GM18520 (cell line): ENCODE measurements at regions not wholly inside any gene's neighbourhood (a gene's known extent, or its start where the extent isn't known, plus 50 kb on each side); places are given as distances from the start of the nearest gene placed in this dataset.
"Not testable (repeated sequence)": the region's sequence is repeated elsewhere in the genome, so short reads cannot be mapped to it uniquely, and the experiment has no call there.

Experiments
- ATAC-seq: cut with Tn5 transposase; IDR thresholded peaks from one replicate; pipeline ENCODE4 v1.9.1; 2021; ENCODE audit not compliant: unreplicated experiment

DNA sequence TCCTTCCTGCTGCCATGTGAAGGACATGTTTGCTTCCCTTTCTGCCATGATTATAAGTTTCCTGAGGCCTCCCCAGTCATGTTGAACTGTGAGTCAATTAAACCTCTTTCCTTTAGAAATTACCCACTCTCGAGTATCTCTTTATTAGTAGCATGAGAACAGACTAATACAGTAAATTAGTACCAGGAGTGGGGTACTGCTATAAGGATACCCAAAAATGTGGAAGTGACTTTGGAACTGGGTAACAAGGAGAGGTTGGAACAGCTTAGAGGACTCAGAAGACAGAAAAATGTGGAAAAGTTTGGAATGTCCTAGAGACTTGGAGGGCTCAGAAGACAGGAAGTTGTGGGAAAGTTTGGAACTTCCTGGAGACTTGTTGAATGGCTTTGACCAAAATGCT, 283.0 kb upstream of the DEPDC1 start:
- not testable (repeated sequence) for ATAC-seq

- ATAC-seq: no peak
Measured at GRCh38 chr1:68780919-68781318, 284.0 kb upstream of the DEPDC1 start.

DNA sequence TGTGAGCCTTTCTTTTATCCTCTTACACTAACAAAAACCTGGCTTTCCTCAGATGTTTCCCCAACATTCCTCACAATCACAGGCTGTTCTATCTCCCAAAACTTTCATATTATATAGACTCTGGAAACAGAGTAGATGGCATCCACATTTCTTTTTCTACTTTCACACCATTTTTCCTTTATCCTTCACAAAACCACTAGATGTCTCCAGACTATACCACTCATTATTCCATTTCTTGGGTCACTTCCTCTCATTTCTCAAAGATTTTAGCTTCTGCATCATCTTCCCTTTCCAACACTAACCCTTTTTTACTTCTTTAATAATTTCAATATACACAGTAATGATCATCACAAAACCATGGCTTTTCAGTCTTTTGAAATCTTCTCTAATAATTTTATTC, 286.0 kb upstream of the DEPDC1 start:
- ATAC-seq: no peak

GRCh38 chr1:68785328-68785727, 288.4 kb upstream of the DEPDC1 start:
- no peak for ATAC-seq

- ATAC-seq: no peak
Measured at GRCh38 chr1:68788762-68789161, 291.9 kb upstream of the DEPDC1 start.

DNA sequence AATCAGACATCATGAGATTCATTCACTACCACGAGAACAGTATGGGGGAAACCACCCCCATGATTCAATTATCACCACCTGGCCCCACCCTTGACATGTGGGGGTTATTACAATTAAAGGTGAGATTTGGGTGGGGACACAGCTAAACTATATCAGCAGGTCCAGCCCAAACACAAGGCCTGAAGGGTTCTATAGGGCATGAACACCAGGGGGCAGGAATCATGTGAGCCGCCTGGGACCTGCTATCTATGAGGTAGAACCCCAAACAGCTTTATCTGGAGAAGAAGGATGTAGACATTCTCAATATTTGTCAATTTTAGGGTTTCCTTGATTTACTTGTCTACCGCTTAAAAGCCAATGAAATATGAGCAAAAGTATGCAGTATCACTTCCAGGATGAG, 294.9 kb upstream of the DEPDC1 start:
- ATAC-seq: no peak

- no peak for ATAC-seq
Measured at GRCh38 chr1:68795956-68796355, 299.1 kb upstream of the DEPDC1 start.

DNA sequence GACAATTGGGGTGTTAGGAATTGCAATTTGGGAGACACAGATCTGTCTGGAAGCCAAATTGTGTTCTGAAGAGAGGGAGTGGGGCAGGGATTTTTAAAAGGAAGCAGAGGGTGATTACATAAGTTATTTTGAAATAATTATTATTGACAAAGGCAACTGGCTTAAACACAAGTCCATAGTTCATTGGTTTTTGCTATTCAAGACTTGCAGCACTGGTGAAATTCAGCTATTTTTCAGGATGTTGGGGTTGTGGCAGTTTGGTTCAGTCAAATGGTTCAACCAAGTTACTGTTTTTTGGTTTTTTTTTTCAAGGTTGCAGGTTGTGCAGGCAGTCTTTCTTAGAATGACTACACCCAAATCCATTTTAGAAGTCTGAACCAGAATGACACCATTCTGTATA, 300.0 kb upstream of the DEPDC1 start:
- no peak for ATAC-seq

- no peak for ATAC-seq
Measured at GRCh38 chr1:68798071-68798470, 301.2 kb upstream of the DEPDC1 start.

- ATAC-seq: no peak
Measured at GRCh38 chr1:68799096-68799495, 302.2 kb upstream of the DEPDC1 start.

DNA sequence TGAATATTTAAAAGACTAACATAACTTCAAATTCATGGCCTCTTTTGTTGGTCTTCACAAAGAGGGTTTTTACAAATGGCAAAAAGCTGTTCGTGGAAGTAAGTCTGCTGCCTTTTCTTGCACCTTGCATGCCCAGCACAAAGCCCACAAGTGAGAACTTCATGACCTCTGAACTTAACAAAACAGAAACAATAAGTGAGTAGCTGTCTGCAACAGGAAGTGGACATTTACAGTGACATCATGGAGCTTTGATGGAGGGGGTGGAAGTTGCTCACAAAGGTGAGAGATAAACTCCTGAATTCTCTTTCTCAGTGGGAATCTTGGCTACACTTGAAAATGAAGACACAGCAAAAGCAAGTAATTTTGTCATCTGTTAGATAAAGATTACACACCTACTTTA, 303.3 kb upstream of the DEPDC1 start:
- ATAC-seq: no peak

DNA sequence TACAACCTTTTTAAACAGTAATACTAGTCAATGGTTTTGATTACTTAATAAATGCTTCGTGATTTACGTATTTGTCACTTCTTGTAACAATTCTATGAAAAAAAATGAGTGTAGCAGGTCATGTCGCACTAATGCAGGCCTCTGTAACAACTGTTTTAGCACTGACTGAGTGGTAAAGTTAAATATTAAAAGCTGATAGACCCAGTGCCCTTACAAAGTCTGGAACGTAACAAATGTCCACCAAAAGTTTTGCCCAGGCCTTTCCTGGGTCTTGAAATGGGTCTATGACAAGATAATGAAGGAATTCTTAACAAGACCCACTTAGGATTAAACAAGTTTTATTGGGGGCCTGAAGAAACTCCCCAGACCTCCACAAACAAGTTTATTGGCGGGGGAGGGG, 304.6 kb upstream of the DEPDC1 start:
- ATAC-seq: no peak

GRCh38 chr1:68805097-68805641, 308.3 kb upstream of the DEPDC1 start:
- no peak for ATAC-seq

DNA sequence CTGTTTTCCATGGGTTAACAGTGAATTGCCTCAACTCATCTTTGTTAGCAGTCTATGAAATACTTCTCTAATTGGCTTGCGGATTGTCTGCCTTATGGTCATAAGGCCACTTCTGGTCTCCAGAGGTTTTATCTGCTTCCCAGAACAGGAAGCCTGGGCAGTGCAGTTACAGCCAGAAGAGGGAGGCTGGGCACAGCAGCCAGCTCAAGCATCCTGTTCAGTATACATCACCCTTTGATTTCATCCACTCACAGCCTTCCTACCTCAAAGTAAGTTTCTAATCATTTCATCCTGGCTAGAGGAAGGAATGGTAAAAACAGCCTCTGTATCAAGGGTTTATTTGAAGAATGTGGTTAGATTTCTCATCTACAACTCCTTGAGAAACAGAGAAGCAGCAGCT, 311.5 kb upstream of the DEPDC1 start:
- ATAC-seq: no peak

DNA sequence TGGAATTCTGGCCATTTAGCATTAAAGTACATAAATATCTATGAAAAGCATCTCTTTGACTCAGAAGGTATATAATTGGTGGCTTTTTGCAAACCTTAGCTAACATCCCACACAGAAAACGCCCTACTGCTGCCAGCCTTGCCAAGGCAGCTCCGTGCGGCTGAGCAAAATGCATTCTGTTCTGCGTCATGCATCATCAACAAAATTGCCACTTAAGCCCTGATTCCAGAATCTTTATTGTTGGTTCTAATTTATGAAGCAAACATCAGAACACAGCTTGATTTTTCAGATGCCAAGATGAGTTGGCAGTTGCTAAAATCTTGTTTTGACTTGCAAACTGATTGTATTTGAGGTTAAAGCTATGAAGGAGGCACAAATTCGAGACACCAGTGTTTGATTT, 314.9 kb upstream of the DEPDC1 start:
- ATAC-seq: no peak

GRCh38 chr1:68812333-68812732, 315.5 kb upstream of the DEPDC1 start:
- ATAC-seq: no peak

- no peak for ATAC-seq
Measured at GRCh38 chr1:68814067-68814466, 317.2 kb upstream of the DEPDC1 start.

DNA sequence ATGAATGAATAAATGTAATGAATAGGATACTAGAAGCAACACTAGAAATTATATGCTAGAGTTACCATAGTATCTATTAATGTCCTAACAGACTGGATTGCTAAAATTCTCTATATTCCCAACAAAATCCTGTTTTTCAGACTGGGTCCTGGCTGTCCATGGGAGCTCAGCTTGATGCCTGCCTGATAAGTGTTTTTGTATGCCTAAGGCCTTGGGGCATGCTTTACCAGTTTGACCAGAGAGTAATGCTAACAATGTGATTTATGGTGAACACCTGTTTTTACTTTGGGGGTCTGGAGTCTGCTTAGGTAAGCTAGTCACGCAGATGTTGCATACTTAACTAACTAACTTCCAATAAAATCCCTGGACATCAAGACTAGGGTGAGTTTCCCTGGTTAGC, 318.8 kb upstream of the DEPDC1 start:
- ATAC-seq: no peak

- ATAC-seq: not testable (repeated sequence)
Measured at GRCh38 chr1:68817505-68818210, 320.8 kb upstream of the DEPDC1 start.

- ATAC-seq: no peak
Measured at GRCh38 chr1:68819190-68819829, 322.4 kb upstream of the DEPDC1 start.

DNA sequence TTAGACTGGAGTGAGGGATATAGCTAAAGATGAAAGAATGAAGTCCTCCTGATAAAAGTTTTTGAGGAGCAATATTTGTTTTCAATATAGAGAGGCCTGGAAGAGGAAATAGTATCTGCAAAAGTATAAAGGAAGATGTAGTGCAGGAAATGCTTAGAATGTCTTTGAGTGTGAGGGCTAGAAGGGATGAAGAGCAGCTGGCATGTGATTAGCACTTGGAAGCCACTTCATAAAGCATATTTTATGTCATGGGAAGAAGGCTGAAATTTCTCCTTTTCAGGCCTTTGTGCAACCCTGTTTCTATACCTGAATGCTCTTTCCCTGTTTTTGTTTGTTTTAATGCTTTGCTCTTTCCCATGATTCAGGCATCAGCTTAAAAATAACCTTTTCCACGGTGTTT, 323.3 kb upstream of the DEPDC1 start:
- no peak for ATAC-seq

GRCh38 chr1:68826836-68827235, 330.0 kb upstream of the DEPDC1 start:
- no peak for ATAC-seq

- ATAC-seq: no peak
Measured at GRCh38 chr1:68827261-68827660, 330.4 kb upstream of the DEPDC1 start.
